NT2/D1 (cell line): ENCODE measurements at regions not wholly inside any gene's neighbourhood (a gene's known extent, or its start where the extent isn't known, plus 50 kb on each side); places are given as distances from the start of the nearest gene placed in this dataset.

Experiments
- SUZ12 ChIP-seq: IDR thresholded peaks from 2 replicates; pipeline ENCODE4 v1.6.1; 2011; ENCODE audit not compliant: insufficient read length, insufficient read depth; ENCODE audit errors: extremely low read depth
- YY1 ChIP-seq: IDR thresholded peaks from 2 replicates; pipeline ENCODE4 v1.6.1; 2011; ENCODE audit not compliant: insufficient read length, insufficient read depth
- ZNF274 ChIP-seq: IDR thresholded peaks from 2 replicates; pipeline ENCODE4 v1.6.1; 2011; ENCODE audit warnings: mild to moderate bottlenecking, low read depth, low read length

GRCh38 chr13:50678464-50679162 is 164.9 kb downstream of the DLEU7 start:
- TF ChIP-seq YY1 (no peak), SUZ12 (no peak), ZNF274 (no peak)
